Testis (tissue), 2 donors: ENCODE measurements at regions not wholly inside any gene's neighbourhood (a gene's known extent, or its start where the extent isn't known, plus 50 kb on each side); places are given as distances from the start of the nearest gene placed in this dataset.

Experiments
- DNase-seq: peaks from one replicate; pipeline ENCODE4 v3.0.0-alpha.2; 2019
- H3K27ac ChIP-seq, 2 donors: fragments of 200-600 bp; sonication (generic); one replicate each; pipeline ENCODE4 v1.5.1; 2019
- H3K27me3 ChIP-seq: fragments of 200-600 bp; sonication (generic); one replicate; pipeline ENCODE4 v1.5.1; 2019
- H3K36me3 ChIP-seq: fragments of 200-600 bp; sonication (generic); one replicate; pipeline ENCODE4 v1.5.1; 2017; ENCODE audit warnings: low read depth; ENCODE audit errors: missing control alignments
- H3K4me1 ChIP-seq: fragments of 200-600 bp; sonication (generic); one replicate; pipeline ENCODE4 v1.5.1; 2019
- H3K4me3 ChIP-seq, 2 donors: fragments of 200-600 bp; sonication (generic); one replicate each; pipeline ENCODE4 v1.5.1; 2017 to 2019
- H3K9me3 ChIP-seq: fragments of 200-600 bp; sonication (generic); one replicate; pipeline ENCODE4 v1.5.1; 2017
- POLR2A ChIP-seq: fragments of 450-650 bp; IDR thresholded peaks from one replicate; pipeline ENCODE4 v1.6.1; 2017; ENCODE audit warnings: antibody characterized with exemption, mild to moderate bottlenecking, moderate library complexity
- WGBS, 2 donors: methylation state at CpG; one replicate each; pipeline ENCODE4 v1.1.5; 2018; 5-methylcytosine and 5-hydroxymethylcytosine counted together
- intact Hi-C: fragments of 100-400 bp; cut with DNase I; formaldehyde crosslinking; loops from one replicate; pipeline ENCODE4 v1.15.1; 2023; ENCODE audit warnings: low total_unique reads
- TF ChIP-seq, protein P1 (sequence below), 3 experiments: fragments of 450-650 bp in 2 of 3; fragments of 200-600 bp in 1 of 3; sonication (generic) in 1 of 3; IDR thresholded peaks; one replicate each; pipeline ENCODE4 v1.5.1; 2016 to 2019; ENCODE audit warnings: antibody characterized with exemption in 3 of 3, mild to moderate bottlenecking in 2 of 3, moderate library complexity in 1 of 3

DNA sequence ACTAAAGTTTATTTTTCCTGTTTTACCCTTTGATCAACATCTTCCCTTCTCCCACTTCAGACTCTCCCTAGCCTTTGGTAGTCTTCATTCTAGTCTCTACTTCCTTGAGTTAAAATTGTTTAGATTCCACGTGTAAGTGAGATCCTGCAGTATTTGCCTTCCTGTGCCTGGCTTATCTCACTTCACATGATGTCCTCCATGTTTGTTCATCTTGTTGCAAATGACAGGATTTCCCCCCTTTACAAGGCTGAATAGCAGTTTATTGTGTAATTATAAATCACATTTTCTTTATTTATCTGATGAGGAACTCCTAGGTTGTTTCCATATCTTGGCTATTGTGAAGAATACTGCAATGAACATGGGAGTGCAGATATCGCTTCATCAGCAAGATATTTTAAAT, 461.7 kb downstream of the CHSY3 start:
- H3K4me1 ChIP-seq: no peaks in the 10 kb centered on the region
- H3K27ac ChIP-seq: no peak overlapping the region
- H3K36me3 ChIP-seq: no peaks in the 10 kb centered on the region
- H3K27me3 ChIP-seq: no peaks in the 10 kb centered on the region
- no peak overlapping the region for H3K4me3 ChIP-seq
- no peak for TF ChIP-seq POLR2A
- intact Hi-C loops: no loop called here
- no peak for DNase-seq
- no peaks in the 10 kb centered on the region for H3K9me3 ChIP-seq
- 67 to 72% methylated on average over 2 of the region's 2 CpGs for WGBS, 2 donors

DNA sequence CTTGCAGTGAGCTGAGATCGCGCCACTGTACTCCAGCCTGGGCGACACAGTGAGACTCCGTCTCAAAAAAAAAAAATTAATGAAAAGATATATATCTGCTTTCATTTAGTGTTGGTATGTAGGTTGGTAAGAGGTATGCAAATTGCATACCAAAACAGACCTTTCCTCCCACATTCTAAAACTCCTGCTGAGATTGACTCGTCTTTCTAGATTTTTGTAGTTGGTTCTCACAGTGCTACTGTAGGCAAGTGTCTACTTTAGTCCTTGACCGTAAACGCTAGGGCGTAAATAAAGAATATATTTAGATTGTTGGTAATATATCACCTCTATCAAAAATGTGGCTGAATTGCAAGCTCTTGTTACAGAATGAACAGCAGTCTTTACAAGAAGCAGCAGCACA, 445.9 kb downstream of the CHSY3 start:
- no peak for DNase-seq
- H3K36me3 ChIP-seq: no peaks in the 10 kb centered on the region
- 85 to 88% methylated on average over 8 of the region's 8 CpGs for WGBS, 2 donors
- H3K4me1 ChIP-seq: no peaks in the 10 kb centered on the region
- no peaks in the 10 kb centered on the region for H3K27me3 ChIP-seq
- no peak for TF ChIP-seq POLR2A
- TF ChIP-seq, protein P1, sequence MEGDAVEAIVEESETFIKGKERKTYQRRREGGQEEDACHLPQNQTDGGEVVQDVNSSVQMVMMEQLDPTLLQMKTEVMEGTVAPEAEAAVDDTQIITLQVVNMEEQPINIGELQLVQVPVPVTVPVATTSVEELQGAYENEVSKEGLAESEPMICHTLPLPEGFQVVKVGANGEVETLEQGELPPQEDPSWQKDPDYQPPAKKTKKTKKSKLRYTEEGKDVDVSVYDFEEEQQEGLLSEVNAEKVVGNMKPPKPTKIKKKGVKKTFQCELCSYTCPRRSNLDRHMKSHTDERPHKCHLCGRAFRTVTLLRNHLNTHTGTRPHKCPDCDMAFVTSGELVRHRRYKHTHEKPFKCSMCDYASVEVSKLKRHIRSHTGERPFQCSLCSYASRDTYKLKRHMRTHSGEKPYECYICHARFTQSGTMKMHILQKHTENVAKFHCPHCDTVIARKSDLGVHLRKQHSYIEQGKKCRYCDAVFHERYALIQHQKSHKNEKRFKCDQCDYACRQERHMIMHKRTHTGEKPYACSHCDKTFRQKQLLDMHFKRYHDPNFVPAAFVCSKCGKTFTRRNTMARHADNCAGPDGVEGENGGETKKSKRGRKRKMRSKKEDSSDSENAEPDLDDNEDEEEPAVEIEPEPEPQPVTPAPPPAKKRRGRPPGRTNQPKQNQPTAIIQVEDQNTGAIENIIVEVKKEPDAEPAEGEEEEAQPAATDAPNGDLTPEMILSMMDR (IDR thresholded peaks at IDR 0.05): no peak
- H3K9me3 ChIP-seq: no peaks in the 10 kb centered on the region
- H3K27ac ChIP-seq: no peak overlapping the region
- intact Hi-C loops: no loop called here
- no peak overlapping the region for H3K4me3 ChIP-seq

DNA sequence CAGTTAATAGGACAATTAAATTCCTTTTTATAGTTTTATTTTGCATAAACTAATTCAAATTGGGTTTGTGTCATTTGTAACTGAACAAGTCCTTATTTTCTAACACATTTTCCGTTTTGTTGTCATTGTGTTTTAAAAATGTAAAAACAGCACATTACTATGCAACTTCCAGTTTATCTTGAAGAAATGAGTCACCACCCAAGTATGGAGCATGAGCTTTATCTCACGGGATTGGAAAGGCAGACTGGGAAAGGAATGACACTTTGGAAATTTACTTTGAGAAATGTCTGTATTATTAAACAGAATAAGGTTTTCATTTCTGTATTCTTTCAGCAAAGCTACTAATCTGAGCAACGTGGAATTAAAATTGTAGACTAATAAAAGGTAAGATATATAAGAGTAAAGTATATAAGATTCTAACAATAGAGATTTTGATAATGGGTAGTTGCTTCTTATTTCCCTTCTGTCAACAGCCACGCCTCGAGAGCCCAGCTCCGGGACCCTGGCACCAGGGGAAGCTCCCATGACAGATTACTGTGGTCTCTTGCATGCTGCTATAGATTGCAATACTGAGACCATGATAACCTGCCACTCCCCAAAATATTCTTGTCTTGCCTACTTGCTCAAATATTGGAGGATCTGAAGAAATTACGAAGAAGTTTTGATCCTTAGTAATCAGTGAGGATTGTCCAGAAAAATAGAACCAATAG, 433.1 kb downstream of the CHSY3 start:
- no peaks in the 10 kb centered on the region for H3K27me3 ChIP-seq
- TF ChIP-seq, protein P1 (IDR thresholded peaks at IDR 0.05): no peak
- TF ChIP-seq POLR2A: no peak
- no peaks in the 10 kb centered on the region for H3K36me3 ChIP-seq
- no peaks in the 10 kb centered on the region for H3K9me3 ChIP-seq
- 69 to 73% methylated on average over 7 of the region's 7 CpGs for WGBS, 2 donors
- H3K4me3 ChIP-seq: no peak overlapping the region
- no peaks in the 10 kb centered on the region for H3K4me1 ChIP-seq
- H3K27ac ChIP-seq: no peak overlapping the region
- intact Hi-C loops: no loop called here
- no peak for DNase-seq

DNA sequence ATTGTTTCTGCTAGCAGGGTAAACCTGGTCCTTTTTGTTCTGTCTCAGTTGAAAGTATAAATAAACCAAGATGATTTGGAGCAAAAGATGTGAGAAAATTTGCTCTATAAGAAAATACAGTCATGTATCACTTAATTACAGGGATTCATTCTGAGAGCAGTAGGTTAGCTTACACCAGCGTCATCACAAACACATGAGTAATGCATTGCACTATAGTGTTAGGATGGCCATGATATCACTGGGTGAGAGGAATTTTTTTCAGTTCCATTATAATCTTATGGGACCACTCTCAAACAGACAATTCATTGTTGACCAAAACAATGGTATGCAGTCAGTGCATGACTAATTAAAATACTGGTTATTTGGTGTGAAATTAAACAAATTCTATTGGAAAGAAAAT, 430.9 kb downstream of the CHSY3 start:
- Histone ChIP-seq H3K4me3 (no peak overlapping the region), H3K9me3 (no peaks in the 10 kb centered on the region), H3K27ac (no peak overlapping the region), H3K4me1 (no peaks in the 10 kb centered on the region), H3K36me3 (no peaks in the 10 kb centered on the region), H3K27me3 (no peaks in the 10 kb centered on the region)
- TF ChIP-seq, protein P1 (IDR thresholded peaks at IDR 0.05): no peak
- no peak for TF ChIP-seq POLR2A
- WGBS, 2 donors: 88 to 96% methylated on average over 1 of the region's 1 CpG
- no peak for DNase-seq
- intact Hi-C loops: no loop called here

DNA sequence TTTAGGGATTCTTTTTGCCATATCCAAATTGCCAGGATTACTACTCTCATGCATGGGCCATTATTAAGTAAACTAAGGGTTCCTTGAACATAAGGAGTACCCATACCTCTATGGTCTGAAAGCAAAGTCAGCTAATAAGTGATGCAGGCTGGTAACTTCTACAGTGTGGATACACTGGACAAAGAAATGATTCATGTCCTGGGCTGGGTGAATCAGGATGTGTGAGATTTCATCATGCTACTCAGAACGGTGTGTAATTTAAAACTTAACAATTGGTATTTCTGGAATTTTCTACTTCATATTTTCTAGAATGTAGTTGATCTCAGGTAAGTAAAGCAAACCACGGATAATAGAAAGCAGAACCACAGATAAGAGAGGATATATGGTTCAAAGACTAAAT, 428.8 kb downstream of the CHSY3 start:
- TF ChIP-seq, protein P1 (IDR thresholded peaks at IDR 0.05): no peak
- TF ChIP-seq POLR2A: no peak
- 76 to 77% methylated on average over 2 of the region's 2 CpGs for WGBS, 2 donors
- intact Hi-C loops: no loop called here
- H3K9me3 ChIP-seq: no peaks in the 10 kb centered on the region
- H3K4me3 ChIP-seq: no peak overlapping the region
- no peak overlapping the region for H3K27ac ChIP-seq
- H3K27me3 ChIP-seq: no peaks in the 10 kb centered on the region
- H3K36me3 ChIP-seq: no peaks in the 10 kb centered on the region
- DNase-seq: no peak
- H3K4me1 ChIP-seq: no peaks in the 10 kb centered on the region
